Renal pelvis (tissue), 1 donor: ENCODE measurements at regions not wholly inside any gene's neighbourhood (a gene's known extent, or its start where the extent isn't known, plus 50 kb on each side); places are given as distances from the start of the nearest gene placed in this dataset.

Source experiments
- DNase-seq: peaks from one replicate; pipeline ENCODE4 v3.0.0-alpha.2; 2013

DNA sequence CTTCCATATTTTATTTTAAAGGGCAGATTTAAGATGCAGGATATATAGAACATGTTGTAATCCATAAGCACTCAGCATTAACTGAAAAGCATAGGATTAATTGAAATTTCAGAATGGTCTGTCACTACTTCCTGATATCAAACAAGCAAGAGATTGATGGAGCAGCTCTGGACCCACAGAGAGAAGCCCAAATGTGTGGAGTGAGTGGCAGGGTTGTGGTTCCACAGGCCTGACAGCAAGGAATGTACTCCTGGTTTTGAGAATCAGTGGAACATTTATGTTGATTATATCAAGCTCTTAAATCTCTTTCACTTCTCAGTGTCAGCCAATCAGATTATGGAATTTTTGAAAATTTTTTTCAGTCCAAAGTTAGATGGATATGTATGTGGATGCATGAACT, 267.6 kb upstream of the PRICKLE1 start:
- DNase-seq = no peak

DNA sequence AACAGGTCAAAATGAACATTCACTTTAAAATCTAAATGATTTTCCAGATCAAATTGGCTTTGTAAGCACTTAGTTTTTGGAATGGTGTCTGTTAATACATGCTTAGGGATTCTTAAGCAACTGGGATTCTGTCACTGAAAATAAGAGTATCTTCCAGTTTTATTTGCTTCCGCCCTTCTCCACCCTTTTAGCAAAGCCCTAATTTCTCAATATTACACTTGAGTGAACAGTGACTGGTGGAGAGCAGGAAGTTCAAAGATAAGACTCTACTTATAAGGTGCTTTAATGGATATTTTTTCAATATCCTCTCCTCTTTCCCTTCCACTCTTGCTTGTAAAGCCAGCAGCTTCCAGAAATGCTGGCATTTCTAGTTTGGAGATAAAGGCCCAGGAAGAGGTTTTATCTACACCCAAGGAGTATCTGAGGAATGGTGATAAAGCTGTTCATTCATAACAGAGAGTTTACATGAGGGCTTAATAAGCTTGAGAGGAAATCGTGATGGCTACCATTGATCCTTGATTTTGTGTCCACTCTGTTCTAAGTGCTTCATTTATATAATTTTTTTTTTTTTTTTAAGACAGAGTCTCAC, 265.9 kb upstream of the PRICKLE1 start:
- no peak for DNase-seq

DNA sequence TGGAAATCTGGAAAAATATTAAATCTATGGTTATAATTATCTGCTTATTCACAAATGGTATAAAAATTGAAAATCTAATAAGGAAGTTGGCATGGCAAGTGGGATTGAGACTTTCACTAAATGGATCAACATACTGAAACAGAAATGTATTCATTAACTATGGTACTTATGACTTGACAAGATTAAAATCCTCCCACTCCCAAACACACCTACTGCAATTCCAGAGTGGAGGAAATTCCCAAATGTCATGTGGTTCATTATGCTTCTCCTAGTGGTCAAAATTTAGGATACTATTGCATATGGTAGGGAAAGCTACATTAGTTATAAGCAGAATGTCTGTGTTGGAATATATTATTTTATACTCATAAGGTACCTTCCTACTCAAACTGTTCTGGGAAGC, 265.3 kb upstream of the PRICKLE1 start:
- no peak for DNase-seq

GRCh38 chr12:42854208-42854607, 264.7 kb upstream of the PRICKLE1 start:
- no peak for DNase-seq

- no peak for DNase-seq
Observed at GRCh38 chr12:42853370-42854140, 264.0 kb upstream of the PRICKLE1 start.

- no peak for DNase-seq
Observed at GRCh38 chr12:42846782-42847181, 257.2 kb upstream of the PRICKLE1 start.

GRCh38 chr12:42834062-42834461, 244.5 kb upstream of the PRICKLE1 start:
- DNase-seq = no peak

DNA sequence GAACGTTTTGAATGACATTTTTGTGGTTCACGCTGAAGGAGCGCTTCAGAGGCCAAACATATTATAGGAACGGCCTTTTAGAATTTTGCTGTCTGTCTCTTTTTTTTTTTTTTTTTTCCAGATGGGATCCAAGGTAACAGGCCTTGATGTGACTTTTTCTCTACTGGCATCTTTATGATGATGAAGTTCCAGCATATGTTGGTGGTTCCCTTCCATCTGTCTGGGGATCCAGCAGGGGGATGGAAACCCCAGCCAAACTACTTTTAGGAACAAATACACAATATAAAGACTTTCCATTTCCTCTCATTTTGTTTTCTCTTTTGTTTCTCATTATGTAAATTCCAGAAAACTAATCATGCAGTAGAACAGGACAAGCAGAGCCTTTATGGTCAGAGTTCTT, 239.3 kb upstream of the PRICKLE1 start:
- DNase-seq = no peak

DNA sequence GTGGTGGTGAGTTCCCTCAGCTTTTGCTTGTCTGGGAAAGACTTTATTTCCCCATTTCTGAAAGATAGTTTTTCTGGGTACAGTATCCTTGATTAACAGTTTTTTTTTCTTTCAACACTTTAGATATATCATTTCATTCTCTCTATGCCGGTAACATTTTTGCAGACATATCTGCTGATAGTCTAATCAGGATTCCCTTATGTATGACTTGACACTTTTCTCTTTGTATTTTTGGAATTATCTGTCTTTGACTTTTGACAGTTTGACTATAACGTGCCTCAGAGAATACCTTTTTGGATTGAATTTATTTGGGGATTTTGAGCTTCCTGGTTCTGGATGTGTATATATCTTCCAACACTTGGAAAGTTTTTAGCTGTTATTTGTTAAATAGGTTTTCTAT, 234.8 kb upstream of the PRICKLE1 start:
- DNase-seq = no peak

DNA sequence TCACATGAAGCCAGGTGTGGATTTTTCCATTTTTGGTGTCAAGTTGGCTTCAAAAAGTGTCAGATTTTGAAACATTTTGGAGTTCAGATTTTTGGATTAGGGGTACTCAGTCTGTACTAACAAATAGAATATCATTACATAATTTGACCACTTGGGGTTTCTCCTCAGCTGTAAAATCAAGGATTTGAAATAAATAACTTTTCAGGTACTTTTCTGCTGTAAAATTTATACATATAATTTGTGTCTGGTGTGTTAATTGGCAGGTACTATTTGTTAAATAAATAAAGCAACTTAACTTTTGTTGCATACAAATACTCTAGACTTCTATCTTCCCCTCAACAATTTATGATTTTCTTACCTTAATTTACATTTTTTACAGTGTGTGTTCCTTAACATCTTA, 234.1 kb upstream of the PRICKLE1 start:
- no peak for DNase-seq

GRCh38 chr12:42819846-42820245, 230.3 kb upstream of the PRICKLE1 start:
- DNase-seq = no peak

DNA sequence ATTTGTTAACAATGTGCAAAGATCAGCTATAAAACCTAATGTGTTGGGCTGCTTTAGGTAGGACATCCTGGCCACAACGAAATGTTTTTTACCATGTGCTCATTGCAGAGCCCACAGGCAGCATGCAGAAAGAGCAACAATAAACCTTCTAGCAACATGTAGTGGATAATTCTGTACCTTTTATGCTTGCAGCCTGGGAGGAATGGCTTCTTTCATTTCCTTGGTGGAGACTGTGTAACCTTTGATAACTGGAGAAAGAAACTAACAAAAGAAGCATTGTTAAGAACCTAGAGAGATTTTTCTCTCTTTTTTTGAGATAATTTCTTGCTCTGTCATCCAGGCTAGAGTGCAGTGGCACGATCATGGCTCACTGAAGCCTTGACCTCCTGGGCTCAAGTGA, 225.5 kb upstream of the PRICKLE1 start:
- DNase-seq = no peak

GRCh38 chr12:42812871-42813270, 223.3 kb upstream of the PRICKLE1 start:
- DNase-seq = no peak

DNA sequence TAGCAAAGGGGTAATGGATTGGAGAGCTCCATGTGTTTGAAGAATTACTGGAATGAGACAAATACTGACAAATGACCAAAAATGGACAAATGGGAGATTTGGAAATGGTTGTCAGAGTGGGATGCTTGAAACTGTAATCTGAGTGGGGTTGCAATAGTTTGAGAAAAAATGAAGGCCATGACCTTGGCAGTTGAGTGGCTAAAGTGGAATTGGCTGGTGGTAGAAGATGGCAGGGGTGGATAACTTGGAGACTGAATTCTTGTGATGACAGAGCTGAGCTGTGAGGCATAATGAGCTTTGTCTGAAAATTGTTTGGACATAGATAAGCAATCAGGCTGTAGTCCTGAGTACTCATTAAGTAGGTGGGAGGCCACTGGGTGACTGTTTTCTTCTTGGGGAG, 222.5 kb upstream of the PRICKLE1 start:
- DNase-seq = no peak

- DNase-seq = peak; percentile 20
Observed at GRCh38 chr12:42810006-42810405, 220.5 kb upstream of the PRICKLE1 start.

DNA sequence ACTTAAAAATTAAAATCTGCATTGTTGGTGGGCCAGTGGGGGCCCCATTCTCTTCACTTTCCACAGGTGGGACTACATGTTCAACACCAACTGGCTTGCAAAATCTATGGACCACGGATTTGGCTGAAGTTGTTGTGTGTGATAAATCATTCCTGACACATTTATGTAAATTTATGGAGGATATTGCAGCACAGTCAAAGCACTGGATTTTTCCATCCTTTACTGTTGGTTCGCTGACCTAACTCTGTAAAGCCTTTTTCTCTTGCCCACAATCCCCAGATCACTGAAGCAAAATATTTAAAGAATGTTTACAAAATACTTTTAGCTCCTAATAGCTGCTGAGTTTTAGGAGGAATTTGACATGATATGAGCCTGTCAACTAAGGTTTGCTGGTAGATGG, 219.7 kb upstream of the PRICKLE1 start:
- no peak for DNase-seq

DNA sequence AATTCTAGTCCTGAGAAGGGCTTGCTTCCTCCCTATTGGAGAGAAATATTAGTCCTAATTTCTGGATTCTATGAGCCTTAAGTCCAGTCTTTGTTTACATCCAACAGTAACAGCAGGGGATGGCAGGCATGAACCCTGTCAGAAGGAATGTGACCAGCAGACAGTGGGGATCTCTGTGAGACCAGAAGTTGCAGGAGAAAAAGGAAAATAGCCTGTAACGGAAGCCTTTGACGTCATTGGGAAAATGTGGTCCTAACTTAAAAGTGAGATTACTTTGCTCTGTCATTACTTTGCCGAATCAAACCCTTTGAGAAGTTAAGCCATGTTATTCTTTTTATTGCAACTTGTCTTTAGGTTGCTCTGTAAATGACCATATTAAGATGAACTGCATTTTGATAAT, 218.2 kb upstream of the PRICKLE1 start:
- DNase-seq = no peak

DNA sequence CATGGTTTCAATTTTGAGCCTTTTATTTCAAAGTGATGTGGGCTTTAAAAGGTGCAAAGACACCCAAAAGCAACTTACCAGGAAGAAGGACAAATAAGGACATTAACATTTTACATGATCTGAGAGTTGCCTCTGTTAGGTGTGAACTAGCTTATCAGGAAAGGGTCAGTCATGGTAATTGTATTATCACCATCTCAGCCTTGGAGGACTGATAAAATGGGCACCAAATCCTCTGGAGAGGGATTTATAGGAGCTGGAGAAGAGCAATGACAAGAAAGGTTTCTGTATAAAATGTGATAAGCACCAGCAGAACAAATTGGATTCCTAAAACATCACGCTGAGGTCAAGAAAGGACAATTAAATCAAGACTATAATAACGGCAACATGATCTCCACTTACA, 217.7 kb upstream of the PRICKLE1 start:
- no peak for DNase-seq

DNA sequence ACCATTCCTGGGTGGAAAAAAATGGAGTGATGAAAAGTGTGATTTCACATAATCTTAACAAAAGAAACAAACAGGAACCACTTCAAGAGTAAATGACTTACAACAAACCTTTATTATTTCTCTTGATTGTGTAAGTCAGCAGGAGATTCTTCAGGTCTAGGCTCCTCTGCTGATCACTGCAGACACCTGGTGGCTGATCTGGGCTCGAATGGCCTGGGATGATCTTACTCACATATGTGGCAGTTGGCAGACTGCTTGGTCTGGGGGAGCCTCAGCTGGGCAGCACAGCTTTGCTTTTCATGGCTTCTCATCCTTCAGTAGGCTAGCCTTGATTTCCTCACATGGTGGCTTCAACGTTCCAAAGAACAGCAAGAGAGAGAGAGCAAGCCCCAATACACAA, 215.4 kb upstream of the PRICKLE1 start:
- no peak for DNase-seq

DNA sequence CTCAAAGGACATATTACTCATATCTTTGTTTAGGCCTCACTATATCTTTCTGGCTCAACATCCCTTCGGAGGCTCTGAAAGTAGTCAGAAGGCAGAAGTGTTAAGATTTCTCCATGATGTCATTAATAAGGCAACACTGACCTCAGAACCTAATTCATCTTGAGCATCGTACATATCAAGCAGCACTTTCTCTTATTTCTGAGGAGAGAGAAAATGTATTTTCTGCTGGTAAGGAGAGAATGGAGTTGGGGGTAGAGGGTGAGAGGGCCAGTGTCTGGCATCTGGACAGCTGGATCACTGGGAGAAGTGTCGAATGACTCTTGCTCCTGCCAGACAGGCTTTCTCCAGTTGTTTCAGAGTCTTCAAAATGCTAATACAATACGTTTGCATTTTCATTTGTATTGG, 213.2 kb upstream of the PRICKLE1 start:
- DNase-seq = no peak

GRCh38 chr12:42801271-42801670, 211.7 kb upstream of the PRICKLE1 start:
- DNase-seq = no peak

DNA sequence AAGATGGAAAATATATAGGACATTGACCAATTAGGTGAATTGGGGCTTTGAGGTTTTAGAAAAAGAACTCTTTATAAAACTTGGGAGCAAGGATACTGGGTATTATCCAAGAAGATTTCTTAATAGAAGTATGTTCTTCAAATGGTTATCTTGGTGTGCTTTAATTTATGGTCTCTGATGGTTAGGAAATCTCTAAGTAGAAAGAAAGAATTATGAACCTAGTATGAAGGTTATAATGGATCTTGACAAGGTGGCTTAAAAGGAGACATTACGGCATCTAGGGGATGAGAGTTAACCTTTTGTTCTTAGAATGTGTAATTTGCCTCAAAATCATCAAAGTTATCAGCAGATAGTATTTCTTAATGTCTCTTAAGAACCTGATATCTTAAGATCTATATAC, 210.4 kb upstream of the PRICKLE1 start:
- DNase-seq = no peak

- no peak for DNase-seq
Observed at GRCh38 chr12:42798811-42799438, 209.4 kb upstream of the PRICKLE1 start.

DNA sequence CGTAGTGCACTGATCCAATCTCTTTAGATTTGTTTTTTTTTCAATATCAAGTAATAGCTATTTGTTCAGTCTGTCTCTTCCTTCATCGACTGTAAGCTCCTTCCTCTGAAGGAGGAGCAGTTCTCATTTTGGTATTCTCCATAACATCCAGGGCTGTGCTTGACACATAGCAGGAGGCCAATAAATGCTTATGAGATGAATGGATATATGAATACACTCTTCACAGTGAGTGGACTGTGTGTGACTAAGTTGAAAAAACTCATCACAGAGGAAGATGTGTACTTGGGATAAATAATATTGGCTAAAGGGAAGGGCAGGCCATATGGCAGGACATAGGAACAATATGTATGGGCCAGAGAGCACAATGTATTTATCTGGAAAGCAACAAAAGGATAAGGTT, 205.3 kb upstream of the PRICKLE1 start:
- DNase-seq = no peak
